Stimulated activated CD4-positive, alpha-beta T cell treated with anti-CD3 and anti-CD28 coated beads, Interleukin-12 subunit alpha, Interleukin-12 subunit beta, amount 100 ng/mL, for 48 hours (primary cell): ENCODE measurements at regions not wholly inside any gene's neighbourhood (a gene's known extent, or its start where the extent isn't known, plus 50 kb on each side); places are given as distances from the start of the nearest gene placed in this dataset.

Experiments
- DNase-seq, 3 donors: peaks; one replicate each; pipeline ENCODE4 v3.0.0-alpha.2; 2020; ENCODE audit warnings: low read depth in 2 of 3, low spot score in 1 of 3

- no peak for DNase-seq
Observed at GRCh38 chr2:217057773-217058172, 197.9 kb upstream of the TNP1 start.

GRCh38 chr2:217055624-217056023, 195.8 kb upstream of the TNP1 start:
- no peak for DNase-seq

- DNase-seq = no peak
Observed at GRCh38 chr2:217054791-217055190, 194.9 kb upstream of the TNP1 start.

GRCh38 chr2:217052856-217053577, 193.2 kb upstream of the TNP1 start:
- no peak for DNase-seq

- no peak for DNase-seq
Observed at GRCh38 chr2:217051416-217051815, 191.6 kb upstream of the TNP1 start.

- no peak for DNase-seq
Observed at GRCh38 chr2:217049956-217050355, 190.1 kb upstream of the TNP1 start.

- DNase-seq = no peak
Observed at GRCh38 chr2:217049422-217049821, 189.6 kb upstream of the TNP1 start.

- DNase-seq = no peak
Observed at GRCh38 chr2:217048730-217049129, 188.9 kb upstream of the TNP1 start.

GRCh38 chr2:217047631-217048030, 187.8 kb upstream of the TNP1 start:
- no peak for DNase-seq

GRCh38 chr2:217047209-217047608, 187.3 kb upstream of the TNP1 start:
- DNase-seq = no peak

- no peak for DNase-seq
Observed at GRCh38 chr2:217045700-217046475, 186.0 kb upstream of the TNP1 start.

GRCh38 chr2:217040099-217040498, 180.2 kb upstream of the TNP1 start:
- DNase-seq = no peak

- DNase-seq = no peak
Observed at GRCh38 chr2:217038001-217038400, 178.1 kb upstream of the TNP1 start.

- DNase-seq = no peak
Observed at GRCh38 chr2:217037353-217037752, 177.5 kb upstream of the TNP1 start.

- DNase-seq = no peak
Observed at GRCh38 chr2:217035967-217036366, 176.1 kb upstream of the TNP1 start.

GRCh38 chr2:217033186-217033585, 173.3 kb upstream of the TNP1 start:
- no peak for DNase-seq

- DNase-seq = no peak
Observed at GRCh38 chr2:217031445-217031844, 171.6 kb upstream of the TNP1 start.

- DNase-seq = no peak
Observed at GRCh38 chr2:217030081-217030480, 170.2 kb upstream of the TNP1 start.

GRCh38 chr2:217028128-217028527, 168.3 kb upstream of the TNP1 start:
- no peak for DNase-seq

- no peak for DNase-seq
Observed at GRCh38 chr2:217027414-217027813, 167.6 kb upstream of the TNP1 start.

- no peak for DNase-seq
Observed at GRCh38 chr2:217026569-217026968, 166.7 kb upstream of the TNP1 start.

- DNase-seq = no peak
Observed at GRCh38 chr2:217026161-217026560, 166.3 kb upstream of the TNP1 start.

GRCh38 chr2:217023611-217024010, 163.7 kb upstream of the TNP1 start:
- DNase-seq = no peak
